Vagina (tissue), 2 donors: ENCODE measurements at regions not wholly inside any gene's neighbourhood (a gene's known extent, or its start where the extent isn't known, plus 50 kb on each side); places are given as distances from the start of the nearest gene placed in this dataset.
A peak's percentile ranks its signal among the peaks of the same experiment; 100 is the strongest.

Experiments
- DNase-seq, 2 donors: peaks; one replicate each; pipeline ENCODE4 v3.0.0-alpha.2; 2017; ENCODE audit errors: extremely low spot score in 2 of 2
- H3K27ac ChIP-seq: fragments of 200-600 bp; sonication (generic); one replicate; pipeline ENCODE4 v1.5.1; 2019
- H3K27me3 ChIP-seq: fragments of 200-600 bp; sonication (generic); one replicate; pipeline ENCODE4 v1.5.1; 2019
- H3K36me3 ChIP-seq, 2 donors: fragments of 200-600 bp; sonication (generic); one replicate each; pipeline ENCODE4 v1.5.1; 2017 to 2019
- H3K4me1 ChIP-seq: fragments of 200-600 bp; sonication (generic); one replicate; pipeline ENCODE4 v1.5.1; 2019
- H3K4me3 ChIP-seq, 2 donors: fragments of 200-600 bp; sonication (generic); 1 replicate in 1 of 2; 2 replicates in 1 of 2; pipeline ENCODE4 v1.5.1; 2016 to 2019
- H3K9me3 ChIP-seq: fragments of 200-600 bp; sonication (generic); one replicate; pipeline ENCODE4 v1.5.1; 2019
- CTCF ChIP-seq, 3 experiments: fragments of 450-650 bp in 2 of 3; fragments of 200-600 bp in 1 of 3; sonication (generic) in 1 of 3; IDR thresholded peaks; one replicate each; pipeline ENCODE4 v1.5.1; 2017 to 2019; ENCODE audit warnings: antibody characterized with exemption in 3 of 3, mild to moderate bottlenecking in 2 of 3, moderate library complexity in 2 of 3
- POLR2A ChIP-seq, 2 donors: fragments of 450-650 bp; IDR thresholded peaks; one replicate each; pipeline ENCODE4 v1.6.1; 2017; ENCODE audit warnings: antibody characterized with exemption in 2 of 2, mild to moderate bottlenecking in 2 of 2, moderate library complexity in 2 of 2
- POLR2AphosphoS5 ChIP-seq, 2 donors: sonication (generic); formaldehyde crosslinking; IDR thresholded peaks; one replicate each; pipeline ENCODE4 v1.9.0; 2017; ENCODE audit warnings: antibody characterized with exemption in 2 of 2, mild to moderate bottlenecking in 2 of 2, low read depth in 1 of 2; ENCODE audit not compliant: insufficient read depth in 1 of 2
- intact Hi-C: fragments of 100-400 bp; cut with DNase I; formaldehyde crosslinking; loops from one replicate; pipeline ENCODE4 v1.15.1; 2023

GRCh38 chr18:76759056-76759455 is 63.3 kb upstream of the ZNF236 start:
- intact Hi-C loops: no loop called here
- H3K27me3 ChIP-seq: no peaks in the 10 kb centered on the region
- no peaks in the 10 kb centered on the region for H3K36me3 ChIP-seq
- peaks cover 14% of the 10 kb centered on the region for H3K4me1 ChIP-seq
- no peak overlapping the region for H3K4me3 ChIP-seq
- no peak for DNase-seq
- no peak overlapping the region for H3K27ac ChIP-seq
- TF ChIP-seq POLR2AphosphoS5 (IDR thresholded peaks at IDR 0.05; ENCODE audit: insufficient read depth in 1 of 2, low read depth in 1 of 2) (no peak), POLR2A (IDR thresholded peaks at IDR 0.05) (no peak), CTCF (IDR thresholded peaks at IDR 0.05) (no peak)
- H3K9me3 ChIP-seq: no peaks in the 10 kb centered on the region

DNA sequence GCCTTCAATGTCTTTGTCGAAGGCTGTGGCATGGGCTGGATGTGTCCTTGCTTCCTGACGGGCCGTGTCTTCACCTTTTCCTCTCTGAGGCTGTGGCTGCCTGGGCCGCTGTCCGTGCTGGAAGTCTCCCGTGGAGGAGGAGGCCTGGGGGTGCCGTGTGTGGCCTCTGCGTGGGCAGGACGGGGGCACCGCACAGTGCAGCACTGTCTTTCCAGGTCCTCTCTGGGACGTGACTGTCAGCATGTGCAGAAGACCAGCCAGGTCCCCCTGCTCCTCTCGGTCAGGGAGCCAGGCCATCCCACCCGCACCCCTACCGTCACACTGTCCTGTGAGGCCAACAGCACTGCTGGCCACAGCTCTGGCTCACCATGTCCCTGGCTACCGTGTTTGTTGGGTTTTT is 64.4 kb upstream of the ZNF236 start:
- peak overlapping the region; percentile 75 for H3K27ac ChIP-seq
- peaks cover 14% of the 10 kb centered on the region for H3K4me1 ChIP-seq
- intact Hi-C loops: no loop called here
- no peaks in the 10 kb centered on the region for H3K9me3 ChIP-seq
- DNase-seq: no peak
- H3K4me3 ChIP-seq: no peak overlapping the region
- no peaks in the 10 kb centered on the region for H3K36me3 ChIP-seq
- no peaks in the 10 kb centered on the region for H3K27me3 ChIP-seq
- TF ChIP-seq POLR2A (IDR thresholded peaks at IDR 0.05) (no peak), POLR2AphosphoS5 (IDR thresholded peaks at IDR 0.05; ENCODE audit: insufficient read depth in 1 of 2, low read depth in 1 of 2) (no peak), CTCF (IDR thresholded peaks at IDR 0.05) (no peak)

DNA sequence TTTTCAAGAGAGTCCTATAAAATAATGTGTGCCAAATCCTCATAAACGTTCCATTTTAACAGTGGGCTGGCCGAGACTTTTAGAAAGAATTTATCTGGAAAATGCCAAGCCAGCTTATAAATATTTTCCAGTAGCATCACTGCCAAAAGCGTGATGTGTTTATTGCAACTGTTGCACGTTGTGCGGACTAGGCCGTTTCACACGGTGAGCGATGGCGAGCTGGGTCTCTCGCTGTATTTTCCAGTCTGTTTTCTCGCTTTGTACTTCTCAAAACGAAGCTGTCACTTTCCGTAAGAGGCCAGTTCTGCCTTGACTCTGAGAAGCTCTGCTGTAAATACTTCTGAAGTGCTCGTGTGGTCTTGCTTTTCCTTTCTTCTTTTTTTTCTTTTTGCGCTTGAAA is 65.0 kb upstream of the ZNF236 start:
- Histone ChIP-seq H3K36me3 (no peaks in the 10 kb centered on the region), H3K27me3 (no peaks in the 10 kb centered on the region), H3K4me3 (no peak overlapping the region), H3K27ac (peak overlapping the region; percentile 75), H3K9me3 (no peaks in the 10 kb centered on the region), H3K4me1 (peaks cover 14% of the 10 kb centered on the region)
- TF ChIP-seq POLR2A (IDR thresholded peaks at IDR 0.05): no peak
- TF ChIP-seq POLR2AphosphoS5 (IDR thresholded peaks at IDR 0.05; ENCODE audit: insufficient read depth in 1 of 2, low read depth in 1 of 2): peak in 1 of 2 donors; percentile 28
- no peak for TF ChIP-seq CTCF (IDR thresholded peaks at IDR 0.05)
- DNase-seq: no peak
- intact Hi-C loops: no loop called here

DNA sequence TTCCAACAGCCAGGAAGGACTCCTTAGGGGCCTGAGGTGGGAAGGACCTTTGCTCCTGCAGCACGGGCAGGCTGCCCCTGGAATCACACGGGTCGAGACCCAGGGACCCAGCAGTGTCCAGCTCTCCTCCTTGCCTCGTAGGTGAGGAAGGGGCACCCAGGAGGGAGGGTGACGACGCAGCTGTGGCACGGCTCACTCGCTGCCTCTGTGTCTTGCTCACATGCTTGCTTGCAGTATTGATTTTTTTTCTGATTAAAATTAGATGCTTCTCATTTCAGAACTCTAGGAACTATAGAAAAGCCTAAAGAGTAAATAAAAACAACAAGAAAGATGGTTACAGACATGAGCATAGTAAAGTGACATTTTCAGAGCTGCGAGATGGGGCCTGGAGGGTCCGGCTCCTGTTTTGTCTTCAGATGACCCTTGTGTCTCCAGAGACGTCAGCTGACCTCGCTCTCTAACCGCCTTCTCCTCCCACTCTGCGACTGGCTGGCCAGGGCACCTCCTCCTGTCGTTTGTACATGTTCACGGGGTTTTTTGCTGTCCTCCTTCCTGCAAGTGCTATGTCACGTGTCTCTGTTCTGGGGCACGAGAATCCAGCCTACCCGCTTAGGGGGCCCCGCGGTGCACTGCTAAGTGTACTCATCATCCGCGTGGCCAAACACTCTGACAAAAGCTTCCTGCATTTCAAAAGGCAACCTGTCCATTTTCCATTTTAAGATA is 65.7 kb upstream of the ZNF236 start:
- intact Hi-C loops: no loop called here
- peak; percentile 33 to 70 for TF ChIP-seq POLR2AphosphoS5 (IDR thresholded peaks at IDR 0.05; ENCODE audit: insufficient read depth in 1 of 2, low read depth in 1 of 2)
- no peak for TF ChIP-seq CTCF (IDR thresholded peaks at IDR 0.05)
- DNase-seq: peak in 1 of 2 donors; percentile 92
- H3K36me3 ChIP-seq: no peaks in the 10 kb centered on the region
- H3K4me1 ChIP-seq: peaks cover 14% of the 10 kb centered on the region
- no peaks in the 10 kb centered on the region for H3K9me3 ChIP-seq
- no peak overlapping the region for H3K4me3 ChIP-seq
- peak overlapping the region; percentile 75 for H3K27ac ChIP-seq
- H3K27me3 ChIP-seq: no peaks in the 10 kb centered on the region

- peaks cover 8% of the 10 kb centered on the region for H3K9me3 ChIP-seq
- no peak for DNase-seq
- no peak overlapping the region for H3K4me3 ChIP-seq
- H3K27ac ChIP-seq: no peak overlapping the region
- intact Hi-C loops: no loop called here
- no peaks in the 10 kb centered on the region for H3K27me3 ChIP-seq
- H3K4me1 ChIP-seq: peaks cover 14% of the 10 kb centered on the region
- no peak for TF ChIP-seq POLR2AphosphoS5 (IDR thresholded peaks at IDR 0.05; ENCODE audit: insufficient read depth in 1 of 2, low read depth in 1 of 2)
- TF ChIP-seq POLR2A (IDR thresholded peaks at IDR 0.05): no peak
- TF ChIP-seq CTCF (IDR thresholded peaks at IDR 0.05): no peak
- no peaks in the 10 kb centered on the region for H3K36me3 ChIP-seq
Measured at GRCh38 chr18:76754351-76754750, 68.0 kb upstream of the ZNF236 start.
